ENCODE measurements at regions not wholly inside any gene's neighbourhood (a gene's known extent, or its start where the extent isn't known, plus 50 kb on each side); places are given as distances from the start of the nearest gene placed in this dataset.
A peak's percentile ranks its signal among the peaks of the same experiment; 100 is the strongest.

DNA sequence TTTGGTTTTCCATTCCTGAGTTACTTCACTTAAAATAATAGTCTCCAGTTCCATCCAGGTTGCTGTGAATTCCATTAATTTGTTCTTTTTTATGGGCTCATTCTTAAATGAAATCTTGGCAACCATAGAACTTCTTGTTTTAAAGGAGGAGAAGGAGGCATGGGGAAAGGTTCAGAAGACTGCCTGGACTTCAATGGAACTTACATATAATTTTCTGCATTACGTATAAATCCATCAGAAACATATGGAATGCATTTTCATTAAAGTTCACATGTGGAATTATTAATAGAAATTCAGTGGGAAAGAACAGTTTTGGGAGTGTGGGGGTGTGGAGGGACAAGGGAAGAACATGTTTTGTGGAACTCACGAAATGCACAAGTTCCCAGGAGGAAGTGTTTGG, 176.6 kb upstream of the PRKCQ start:
- TF ChIP-seq EZH2phosphoT487 (IDR thresholded peaks at IDR 0.05; ENCODE audit: borderline replicate concordance, low read length) (no peak), EZH2 (IDR thresholded peaks at IDR 0.05; ENCODE audit: low read length, unreplicated experiment) (no peak)
- TF ChIP-seq, protein P1, sequence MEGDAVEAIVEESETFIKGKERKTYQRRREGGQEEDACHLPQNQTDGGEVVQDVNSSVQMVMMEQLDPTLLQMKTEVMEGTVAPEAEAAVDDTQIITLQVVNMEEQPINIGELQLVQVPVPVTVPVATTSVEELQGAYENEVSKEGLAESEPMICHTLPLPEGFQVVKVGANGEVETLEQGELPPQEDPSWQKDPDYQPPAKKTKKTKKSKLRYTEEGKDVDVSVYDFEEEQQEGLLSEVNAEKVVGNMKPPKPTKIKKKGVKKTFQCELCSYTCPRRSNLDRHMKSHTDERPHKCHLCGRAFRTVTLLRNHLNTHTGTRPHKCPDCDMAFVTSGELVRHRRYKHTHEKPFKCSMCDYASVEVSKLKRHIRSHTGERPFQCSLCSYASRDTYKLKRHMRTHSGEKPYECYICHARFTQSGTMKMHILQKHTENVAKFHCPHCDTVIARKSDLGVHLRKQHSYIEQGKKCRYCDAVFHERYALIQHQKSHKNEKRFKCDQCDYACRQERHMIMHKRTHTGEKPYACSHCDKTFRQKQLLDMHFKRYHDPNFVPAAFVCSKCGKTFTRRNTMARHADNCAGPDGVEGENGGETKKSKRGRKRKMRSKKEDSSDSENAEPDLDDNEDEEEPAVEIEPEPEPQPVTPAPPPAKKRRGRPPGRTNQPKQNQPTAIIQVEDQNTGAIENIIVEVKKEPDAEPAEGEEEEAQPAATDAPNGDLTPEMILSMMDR (conservative IDR thresholded peaks at IDR 0.05; ENCODE audit: low read depth, low read length): no peak
- ChIA-PET POLR2A (ENCODE audit: unreplicated experiment) (no interaction called here), CTCF (no interaction called here)
- no peak overlapping the region for H3K4me3 ChIP-seq (ENCODE audit: low read length)
- no TSS peak for BruUV-seq (replicated peaks)
- DNase-seq: no peak
- H3K9me3 ChIP-seq (ENCODE audit: low read length): no peaks in the 10 kb centered on the region
- no peaks in the 10 kb centered on the region for H3K27me3 ChIP-seq (ENCODE audit: low read length)
- no peak overlapping the region for H3K27ac ChIP-seq (ENCODE audit: low read length)
- no peak overlapping the region for H2AFZ ChIP-seq (ENCODE audit: low read length)
- H3K36me3 ChIP-seq (ENCODE audit: low read depth, low read length): no peaks in the 10 kb centered on the region
- no peaks in the 10 kb centered on the region for H3K79me2 ChIP-seq (ENCODE audit: low read length)
- ATAC-seq: no peak
- H3K4me2 ChIP-seq (ENCODE audit: low read length): no peak overlapping the region
- H4K20me1 ChIP-seq (ENCODE audit: low read length): no peaks in the 10 kb centered on the region
- intact Hi-C loops (cut with micrococcal nuclease): no loop called here
- H3K9ac ChIP-seq (ENCODE audit: low read length): no peak overlapping the region
- no peaks in the 10 kb centered on the region for H3K4me1 ChIP-seq (ENCODE audit: insufficient read depth, low read length)
- H3K9me2 ChIP-seq (replicated peaks; ENCODE audit: low read length): no peaks in the 10 kb centered on the region
- no peaks in the 10 kb centered on the region for H3F3A ChIP-seq (ENCODE audit: low read length, unreplicated experiment)

DNA sequence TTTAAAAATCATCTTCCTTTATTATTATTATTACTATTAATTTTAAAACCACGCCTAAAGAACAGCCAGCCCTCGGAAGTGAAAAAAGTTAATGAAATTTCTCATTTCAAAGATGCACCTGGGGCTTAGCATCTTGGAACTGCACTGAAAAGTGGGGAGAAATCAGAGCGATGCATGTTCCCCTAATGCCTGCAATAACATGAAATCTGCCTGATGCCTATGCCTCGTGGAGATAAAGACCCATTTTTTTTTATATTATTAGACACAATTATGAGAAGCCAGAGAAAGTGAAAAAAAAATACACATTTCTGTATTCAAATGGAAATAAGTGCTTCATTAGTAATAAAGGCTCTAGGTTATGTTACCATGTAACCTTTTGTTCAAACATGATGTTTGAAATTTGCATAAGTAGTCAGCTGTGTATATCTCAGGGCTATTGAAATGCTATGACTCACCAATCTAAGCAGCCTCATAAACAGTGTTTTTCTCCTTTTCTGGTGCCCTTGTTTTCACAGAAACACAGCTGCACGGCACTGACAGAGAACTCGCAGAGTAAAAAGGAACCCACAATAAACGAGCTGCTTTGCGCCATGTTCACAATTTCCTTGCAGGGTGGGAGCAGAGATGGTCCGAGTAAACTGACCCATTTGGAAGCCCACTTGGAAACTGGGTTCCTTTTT, 175.8 kb upstream of the PRKCQ start:
- no peaks in the 10 kb centered on the region for H3K4me1 ChIP-seq (ENCODE audit: insufficient read depth, low read length)
- TF ChIP-seq, protein P1 (conservative IDR thresholded peaks at IDR 0.05; ENCODE audit: low read depth, low read length): no peak
- TF ChIP-seq EZH2phosphoT487 (IDR thresholded peaks at IDR 0.05; ENCODE audit: borderline replicate concordance, low read length): no peak
- no peak for TF ChIP-seq EZH2 (IDR thresholded peaks at IDR 0.05; ENCODE audit: low read length, unreplicated experiment)
- no peaks in the 10 kb centered on the region for H3K79me2 ChIP-seq (ENCODE audit: low read length)
- no peak overlapping the region for H3K4me2 ChIP-seq (ENCODE audit: low read length)
- no peaks in the 10 kb centered on the region for H4K20me1 ChIP-seq (ENCODE audit: low read length)
- no peak overlapping the region for H3K9ac ChIP-seq (ENCODE audit: low read length)
- no peaks in the 10 kb centered on the region for H3K36me3 ChIP-seq (ENCODE audit: low read depth, low read length)
- intact Hi-C loops (cut with micrococcal nuclease): no loop called here
- H3K9me3 ChIP-seq (ENCODE audit: low read length): no peaks in the 10 kb centered on the region
- no peak overlapping the region for H3K27ac ChIP-seq (ENCODE audit: low read length)
- no TSS peak for BruUV-seq (replicated peaks)
- CTCF ChIA-PET: no interaction called here
- H3K27me3 ChIP-seq (ENCODE audit: low read length): no peaks in the 10 kb centered on the region
- no peaks in the 10 kb centered on the region for H3F3A ChIP-seq (ENCODE audit: low read length, unreplicated experiment)
- H3K4me3 ChIP-seq (ENCODE audit: low read length): no peak overlapping the region
- ATAC-seq (peak; percentile 40; the same call in 1 of the 2 replicates), DNase-seq (no peak)
- POLR2A ChIA-PET (ENCODE audit: unreplicated experiment): no interaction called here
- H2AFZ ChIP-seq (ENCODE audit: low read length): no peak overlapping the region
- no peaks in the 10 kb centered on the region for H3K9me2 ChIP-seq (replicated peaks; ENCODE audit: low read length)

DNA sequence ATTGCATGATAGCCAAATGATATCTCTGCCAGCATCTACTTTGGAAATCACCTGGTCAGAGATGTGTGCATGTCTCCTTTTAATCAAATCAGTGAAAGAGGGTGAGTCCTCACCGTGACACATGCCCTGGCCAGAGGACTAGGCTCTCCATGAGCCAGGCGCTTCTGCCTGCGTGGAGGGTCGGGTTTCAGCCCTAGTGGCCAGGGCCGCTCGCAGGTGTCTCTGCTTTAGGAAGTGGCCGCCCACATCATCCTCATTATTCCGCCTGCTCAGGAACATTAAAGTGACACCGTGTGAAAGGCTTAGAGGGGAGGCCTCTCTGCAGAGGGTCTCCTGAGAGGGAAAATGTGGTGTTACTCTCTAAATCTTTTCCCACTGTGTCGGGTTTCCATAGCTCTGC, 173.6 kb upstream of the PRKCQ start:
- H3K79me2 ChIP-seq (ENCODE audit: low read length): no peaks in the 10 kb centered on the region
- ChIA-PET POLR2A (ENCODE audit: unreplicated experiment) (no interaction called here), CTCF (no interaction called here)
- intact Hi-C loops (cut with micrococcal nuclease): no loop called here
- no TSS peak for BruUV-seq (replicated peaks)
- peaks cover 1% of the 10 kb centered on the region; the same call in 1 of the 2 replicates for H3K4me1 ChIP-seq (ENCODE audit: insufficient read depth, low read length)
- DNase-seq (no peak), ATAC-seq (no peak)
- no peak for TF ChIP-seq EZH2phosphoT487 (IDR thresholded peaks at IDR 0.05; ENCODE audit: borderline replicate concordance, low read length)
- no peak for TF ChIP-seq EZH2 (IDR thresholded peaks at IDR 0.05; ENCODE audit: low read length, unreplicated experiment)
- TF ChIP-seq, protein P1 (conservative IDR thresholded peaks at IDR 0.05; ENCODE audit: low read depth, low read length): no peak
- no peak overlapping the region for H3K9ac ChIP-seq (ENCODE audit: low read length)
- no peak overlapping the region for H3K4me3 ChIP-seq (ENCODE audit: low read length)
- H4K20me1 ChIP-seq (ENCODE audit: low read length): no peaks in the 10 kb centered on the region
- no peak overlapping the region for H3K27ac ChIP-seq (ENCODE audit: low read length)
- H3K9me3 ChIP-seq (ENCODE audit: low read length): no peaks in the 10 kb centered on the region
- H3K4me2 ChIP-seq (ENCODE audit: low read length): no peak overlapping the region
- no peaks in the 10 kb centered on the region for H3K27me3 ChIP-seq (ENCODE audit: low read length)
- no peaks in the 10 kb centered on the region for H3K36me3 ChIP-seq (ENCODE audit: low read depth, low read length)
- H3F3A ChIP-seq (ENCODE audit: low read length, unreplicated experiment): no peaks in the 10 kb centered on the region
- H2AFZ ChIP-seq (ENCODE audit: low read length): no peak overlapping the region
- H3K9me2 ChIP-seq (replicated peaks; ENCODE audit: low read length): no peaks in the 10 kb centered on the region
